ENCODE measurements at regions not wholly inside any gene's neighbourhood (a gene's known extent, or its start where the extent isn't known, plus 50 kb on each side); places are given as distances from the start of the nearest gene placed in this dataset.

DNA sequence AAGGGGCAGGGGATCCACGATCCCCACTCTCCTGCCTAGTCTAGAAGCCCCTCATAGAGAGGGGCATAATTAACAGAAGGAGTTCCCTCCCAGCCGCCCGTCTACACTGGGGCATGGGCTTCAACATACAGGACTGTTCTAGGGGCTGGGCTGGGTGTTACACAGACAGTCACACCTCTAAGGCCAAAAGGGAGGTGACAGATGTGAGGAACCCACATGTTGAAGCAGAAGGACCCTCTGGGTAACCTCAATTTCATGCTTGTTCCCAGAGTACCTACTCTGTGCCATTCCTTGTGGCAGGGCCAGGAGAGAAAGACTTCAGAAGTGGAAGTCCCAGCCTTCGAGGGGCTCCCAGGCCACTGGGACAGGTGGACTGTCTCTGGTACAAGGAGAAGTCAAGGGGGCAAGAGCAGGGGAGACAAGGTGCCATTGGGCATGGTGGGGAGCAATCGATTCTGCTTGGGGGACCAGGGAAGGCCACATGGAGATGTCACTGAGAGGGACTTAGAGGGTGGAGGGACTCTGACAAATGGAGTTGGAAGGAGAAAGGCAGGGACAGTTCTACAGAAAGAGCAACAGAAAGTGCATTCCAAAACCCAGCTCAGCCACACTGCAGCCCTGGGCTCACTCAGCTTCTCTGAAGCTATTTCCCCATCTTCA, 71.3 kb downstream of the CPN2 start:
- DNase-seq (ENCODE audit: low read depth): no peak

DNA sequence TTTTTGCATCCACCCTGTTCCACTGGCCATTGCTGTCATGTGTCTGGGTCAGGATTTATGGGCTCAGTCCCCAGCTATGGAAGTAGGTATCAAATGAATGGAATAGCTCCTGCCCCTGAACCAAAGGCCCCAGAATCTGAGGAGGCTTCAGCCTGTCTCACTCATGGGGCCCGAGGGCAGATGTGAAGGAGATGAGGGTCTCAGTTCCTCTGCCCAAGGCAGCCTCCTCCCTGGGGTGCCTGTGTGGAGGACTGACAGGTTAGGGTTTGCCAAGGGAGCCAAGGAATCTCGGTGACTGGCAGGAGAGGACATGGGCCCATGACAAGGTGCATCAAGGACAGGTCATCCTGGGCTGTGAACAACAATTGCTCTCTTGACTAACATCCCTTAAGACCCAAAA, 70.4 kb downstream of the CPN2 start:
- no peak for DNase-seq (ENCODE audit: low read depth)

DNA sequence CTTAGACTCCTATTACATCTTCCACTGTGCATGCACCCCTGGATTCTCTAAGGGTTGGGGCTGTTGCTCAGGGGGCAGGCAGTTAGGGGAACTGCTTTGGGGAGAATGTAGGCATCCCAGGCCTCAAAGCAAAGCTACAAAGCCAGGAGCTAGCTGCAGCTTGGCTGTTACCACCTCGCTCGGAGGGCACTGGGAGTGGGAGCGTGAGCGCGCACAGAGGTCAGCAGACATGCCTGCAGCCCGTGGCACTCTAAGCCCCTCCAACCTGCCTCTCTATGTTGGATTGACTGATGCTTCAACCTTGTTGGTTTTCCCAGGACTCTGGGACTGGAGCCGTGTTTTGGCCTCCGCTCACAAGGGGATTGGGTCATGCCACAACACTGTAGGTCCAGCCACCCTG, 69.8 kb downstream of the CPN2 start:
- no peak for DNase-seq (ENCODE audit: low read depth)

DNA sequence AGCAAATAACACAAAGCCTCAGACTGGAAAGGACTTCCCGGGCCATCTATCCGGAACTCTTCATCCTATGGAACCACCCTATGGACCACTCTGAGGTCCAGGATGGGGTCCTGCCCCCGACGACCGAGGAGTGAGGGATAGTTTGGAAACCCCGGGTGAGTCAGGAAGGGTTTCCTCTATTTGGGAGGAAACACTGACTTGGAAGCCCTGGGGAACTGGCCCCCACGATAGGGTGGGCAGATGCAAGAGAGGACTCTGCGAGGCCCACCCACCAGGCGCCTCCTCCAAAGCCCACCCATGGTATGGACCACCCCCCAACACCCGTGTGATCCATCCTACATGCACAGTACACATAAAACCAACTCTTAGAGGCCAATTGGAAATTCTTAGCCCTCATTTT, 69.4 kb downstream of the CPN2 start:
- no peak for DNase-seq (ENCODE audit: low read depth)

DNA sequence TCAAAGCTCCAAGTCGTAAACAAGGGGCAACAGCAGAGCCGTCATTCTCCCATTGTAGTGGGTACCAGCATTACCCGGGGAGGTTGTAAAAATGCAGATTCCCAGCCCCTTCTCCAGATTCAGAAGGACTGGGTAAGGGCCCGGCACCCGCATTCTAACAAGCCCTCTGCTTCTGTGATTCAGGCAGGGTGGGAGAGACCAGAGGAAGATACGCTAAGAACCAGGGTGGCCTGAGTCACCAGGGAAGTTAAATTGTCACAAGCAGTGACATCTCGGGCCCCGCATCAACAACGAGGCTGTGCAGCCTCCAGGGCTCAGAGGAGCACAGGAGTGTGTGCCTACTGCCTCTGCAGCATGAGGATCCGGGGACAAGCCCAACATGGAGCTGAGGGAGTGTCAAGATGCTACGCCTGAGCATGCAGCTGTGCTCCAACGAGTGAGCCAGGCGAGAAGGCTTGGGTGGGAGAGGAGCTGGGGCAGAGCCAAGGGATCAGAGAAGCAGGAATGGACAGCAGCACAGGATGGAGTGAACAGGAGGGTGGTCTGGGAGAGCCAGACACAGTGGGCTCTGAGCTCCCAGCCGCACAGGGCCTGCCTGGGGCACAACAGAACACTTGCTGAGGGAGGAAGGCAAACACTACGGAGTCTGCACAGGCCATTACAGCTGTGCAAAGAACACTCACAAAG, 68.5 kb downstream of the CPN2 start:
- no peak for DNase-seq (ENCODE audit: low read depth)

DNA sequence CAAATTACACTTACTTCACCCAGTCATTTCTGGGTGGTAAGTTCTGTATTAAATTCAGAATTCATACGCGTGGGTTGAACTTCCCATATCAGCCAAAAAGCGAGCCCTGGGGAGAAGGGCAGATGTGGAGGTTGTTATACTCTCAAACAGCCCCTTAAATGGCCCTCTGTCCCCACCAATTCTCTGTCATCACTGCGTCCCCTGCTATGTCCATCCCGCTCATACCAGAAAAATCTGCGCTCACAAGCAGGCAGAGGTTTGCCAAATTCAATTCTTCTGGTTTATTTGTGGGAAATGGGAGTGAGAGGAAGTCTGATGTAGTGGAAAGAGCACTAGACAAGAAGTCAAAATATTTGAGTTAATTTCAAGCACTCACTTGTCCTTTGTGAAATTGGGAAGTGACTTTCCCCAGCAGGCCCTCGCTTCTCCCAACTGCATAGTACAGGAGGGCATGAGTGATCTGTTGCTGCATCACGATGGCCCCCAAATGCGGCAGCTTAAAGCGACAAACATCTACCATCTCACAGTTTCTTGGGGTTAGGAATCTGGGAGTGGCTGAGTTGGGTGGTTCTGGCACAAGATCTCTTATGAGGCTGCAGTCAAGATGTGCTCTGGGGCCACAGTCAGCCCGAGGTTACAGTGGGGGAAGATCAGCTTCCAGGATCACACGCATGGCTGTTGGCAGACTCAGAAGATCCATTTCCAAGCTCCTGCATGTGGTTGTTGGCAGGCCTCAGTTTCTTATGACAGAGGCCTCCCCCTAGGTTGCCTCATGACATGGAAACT, 67.7 kb downstream of the CPN2 start:
- DNase-seq (ENCODE audit: low read depth): no peak

DNA sequence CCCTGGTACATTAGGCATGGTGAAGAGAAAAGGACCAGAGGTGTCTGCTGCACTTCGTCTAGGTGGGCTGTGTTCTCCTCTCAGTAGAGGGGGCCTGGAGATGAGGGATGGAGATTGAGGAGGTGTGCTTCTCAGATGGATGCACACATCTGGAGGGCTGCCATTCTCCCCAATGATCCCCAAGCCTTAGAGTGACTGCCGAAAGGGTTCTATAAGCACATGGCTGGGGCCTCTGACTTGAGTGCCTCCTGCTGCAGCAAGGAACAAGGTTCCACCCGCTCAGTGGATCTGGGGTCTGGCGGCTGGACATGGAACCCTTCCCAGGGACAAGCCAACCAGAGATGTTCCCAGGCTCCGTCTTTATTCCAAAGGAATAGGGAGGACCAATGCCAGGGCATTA, 66.8 kb downstream of the CPN2 start:
- DNase-seq (ENCODE audit: low read depth): no peak

DNA sequence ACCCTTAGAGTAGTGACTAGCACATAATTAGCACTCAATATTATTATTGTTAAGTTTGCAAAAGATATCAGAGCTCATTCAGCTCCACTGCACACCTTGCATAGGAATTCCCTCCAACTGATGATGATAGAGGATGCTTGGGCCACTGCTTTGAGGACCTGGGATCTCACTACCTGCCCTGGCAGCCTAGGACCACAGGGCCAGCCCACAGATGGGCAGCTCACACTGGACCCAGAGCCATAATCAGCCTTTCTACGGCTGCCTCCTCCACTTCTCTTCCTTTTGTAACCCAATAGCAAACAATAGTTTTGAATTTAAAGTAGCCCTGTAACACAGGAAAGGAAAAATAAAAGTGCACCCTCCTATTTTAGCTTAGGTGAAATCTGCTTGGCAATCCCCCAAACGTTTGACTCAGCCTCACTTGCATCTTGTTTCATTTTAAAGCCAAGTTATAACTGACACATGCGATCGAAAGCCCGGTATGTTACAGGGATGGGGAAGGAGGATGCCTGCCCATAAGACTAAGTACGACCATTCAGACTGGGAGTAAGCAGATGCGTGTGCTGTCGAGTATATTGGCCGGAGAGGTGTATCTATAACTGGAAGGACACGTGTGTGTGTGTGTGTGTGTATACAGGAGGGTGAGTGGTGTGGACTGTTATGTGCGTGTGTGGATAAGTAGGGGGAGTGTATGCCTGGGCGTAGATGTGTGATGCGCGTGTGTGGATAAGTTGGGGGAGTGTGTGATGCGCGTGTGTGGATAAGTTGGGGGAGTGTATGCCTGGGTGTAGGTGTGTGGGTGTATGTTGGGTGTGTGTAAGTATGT, 65.9 kb downstream of the CPN2 start:
- no peak for DNase-seq (ENCODE audit: low read depth)

DNA sequence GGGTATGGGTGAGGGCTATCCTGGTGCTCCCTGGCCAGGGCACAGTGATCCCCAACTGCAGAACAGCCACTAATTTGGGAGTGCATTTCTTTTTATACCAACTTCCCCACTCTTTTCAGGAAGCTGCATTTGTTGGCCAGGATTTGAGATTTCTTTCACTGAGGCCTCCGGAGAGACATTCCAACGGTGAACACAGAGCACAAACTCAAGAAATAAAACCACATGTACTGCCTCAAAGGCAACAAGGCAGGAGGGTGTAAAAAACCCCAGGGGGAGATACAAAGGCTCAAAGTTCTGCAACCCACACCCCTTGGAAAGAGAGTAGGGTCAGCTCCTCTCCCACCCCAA, 65.3 kb downstream of the CPN2 start:
- DNase-seq (ENCODE audit: low read depth): no peak

DNA sequence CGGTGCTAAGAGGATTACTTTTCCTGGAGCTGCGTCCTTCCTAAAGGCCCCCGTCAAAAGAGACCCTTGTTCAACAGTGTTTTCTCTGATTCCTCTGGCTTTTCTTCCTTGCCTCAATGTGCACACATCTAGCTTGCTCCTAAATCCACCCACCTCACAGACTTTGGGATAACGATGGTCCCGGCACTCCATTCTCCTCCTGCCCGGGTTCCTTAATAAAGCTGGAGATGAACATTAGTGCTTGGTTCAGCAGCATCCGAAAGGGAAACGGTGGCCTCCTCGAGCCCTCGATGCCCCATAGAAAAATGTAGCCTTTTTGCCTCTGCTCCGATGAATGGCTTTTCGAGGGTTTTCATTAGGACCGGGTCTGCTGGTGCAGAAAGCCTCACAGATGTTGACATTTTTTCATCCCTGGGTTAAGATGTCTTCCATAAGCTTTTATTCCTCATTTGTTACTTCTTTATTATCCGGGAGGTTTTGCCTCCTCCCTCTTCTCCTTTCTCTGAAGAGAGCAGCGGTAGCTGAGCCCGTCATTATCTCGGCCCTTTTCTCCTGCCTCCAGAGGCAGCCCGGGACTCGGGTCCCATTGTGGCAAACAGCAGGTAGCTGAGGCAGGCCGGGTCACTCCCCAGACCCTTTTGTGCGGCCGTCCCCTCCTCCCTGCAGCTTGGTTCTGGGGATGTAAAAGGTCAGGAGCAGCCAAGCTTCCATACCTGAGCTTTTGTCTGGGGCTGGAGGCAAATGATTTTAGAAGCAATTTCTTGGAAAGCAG, 64.6 kb downstream of the CPN2 start:
- no peak for DNase-seq (ENCODE audit: low read depth)

DNA sequence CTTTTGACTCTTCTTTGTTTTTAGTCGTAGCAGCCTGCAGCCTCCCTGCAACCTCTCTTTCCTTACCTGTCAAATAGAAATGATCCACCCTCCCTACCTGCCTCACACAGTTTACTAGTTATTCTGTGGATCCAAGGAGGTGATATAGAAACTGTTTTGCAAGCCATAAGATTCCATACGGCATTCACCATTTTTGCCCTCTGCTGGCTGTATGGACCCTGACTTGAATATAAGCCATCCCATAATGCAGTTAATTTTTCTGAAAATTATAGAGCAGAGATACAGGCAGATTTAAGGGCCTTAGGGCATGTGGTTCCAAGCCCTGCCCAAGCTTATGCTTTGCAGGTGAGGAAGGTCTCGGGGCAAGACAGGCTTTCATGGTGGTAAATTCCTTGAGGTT, 63.8 kb downstream of the CPN2 start:
- no peak for DNase-seq (ENCODE audit: low read depth)

DNA sequence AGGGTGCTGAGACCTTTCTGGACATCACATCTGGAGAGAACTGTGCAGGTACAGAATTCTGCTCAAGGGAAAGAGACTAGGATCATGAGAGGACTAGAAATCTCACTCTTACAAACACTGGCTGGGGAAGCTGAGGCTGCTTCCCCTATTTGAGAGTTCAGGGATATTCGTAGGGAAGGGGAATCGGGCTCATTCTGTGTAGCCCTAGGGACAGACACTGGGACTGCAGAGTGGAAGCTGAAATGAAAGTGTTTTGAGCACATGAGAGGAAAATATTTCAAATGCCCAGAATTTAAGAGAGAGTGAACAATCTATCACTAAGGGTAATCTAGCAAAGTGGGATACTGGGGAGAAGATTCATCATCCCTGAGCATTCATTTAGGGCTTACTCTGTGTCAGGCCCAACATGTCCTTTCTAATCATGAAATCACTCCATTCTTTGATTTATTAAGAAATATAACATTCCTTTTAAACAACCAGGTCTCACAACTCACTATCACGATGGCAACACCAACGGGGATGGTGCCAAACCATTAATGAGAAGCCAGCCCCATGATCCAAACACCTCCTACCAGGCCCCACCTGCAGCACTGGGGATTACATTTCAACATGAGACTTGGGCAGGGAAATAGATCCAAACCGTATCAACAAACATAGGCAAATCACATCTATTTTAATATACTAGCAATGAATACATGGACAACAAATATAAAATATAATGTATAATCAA, 63.0 kb downstream of the CPN2 start:
- DNase-seq (ENCODE audit: low read depth): no peak
